ENCODE measurements at regions not wholly inside any gene's neighbourhood (a gene's known extent, or its start where the extent isn't known, plus 50 kb on each side); places are given as distances from the start of the nearest gene placed in this dataset.

- H3K27me3 ChIP-seq (ENCODE audit: low read depth, low read length): no peaks in the 10 kb centered on the region
- no peaks in the 10 kb centered on the region for H3K36me3 ChIP-seq (ENCODE audit: control insufficient read depth in 1 of 2, insufficient read depth in 2 of 2, low read length in 2 of 2)
- H3K27ac ChIP-seq (ENCODE audit: low read length): no peak overlapping the region
- H3K9me3 ChIP-seq (ENCODE audit: control insufficient read depth in 1 of 2, low read length in 2 of 2): no peaks in the 10 kb centered on the region
- no peak overlapping the region for H3K4me3 ChIP-seq (ENCODE audit: low read depth in 1 of 2, low read length in 2 of 2)
- H3K4me1 ChIP-seq (ENCODE audit: control insufficient read depth in 1 of 2, insufficient read depth in 2 of 2, low read length in 2 of 2): no peaks in the 10 kb centered on the region
Observed at GRCh38 chr20:4559106-4559505, 127.2 kb upstream of the PRNP start.

- Histone ChIP-seq H3K27me3 (ENCODE audit: low read depth, low read length) (no peaks in the 10 kb centered on the region), H3K4me3 (ENCODE audit: low read depth in 1 of 2, low read length in 2 of 2) (no peak overlapping the region), H3K27ac (ENCODE audit: low read length) (no peak overlapping the region), H3K9me3 (ENCODE audit: control insufficient read depth in 1 of 2, low read length in 2 of 2) (no peaks in the 10 kb centered on the region), H3K36me3 (ENCODE audit: control insufficient read depth in 1 of 2, insufficient read depth in 2 of 2, low read length in 2 of 2) (no peaks in the 10 kb centered on the region), H3K4me1 (ENCODE audit: control insufficient read depth in 1 of 2, insufficient read depth in 2 of 2, low read length in 2 of 2) (no peaks in the 10 kb centered on the region)
Observed at GRCh38 chr20:4556781-4557180, 129.5 kb upstream of the PRNP start.

- H3K4me3 ChIP-seq (ENCODE audit: low read depth in 1 of 2, low read length in 2 of 2): no peak overlapping the region
- no peaks in the 10 kb centered on the region for H3K36me3 ChIP-seq (ENCODE audit: control insufficient read depth in 1 of 2, insufficient read depth in 2 of 2, low read length in 2 of 2)
- no peaks in the 10 kb centered on the region for H3K27me3 ChIP-seq (ENCODE audit: low read depth, low read length)
- no peak overlapping the region for H3K27ac ChIP-seq (ENCODE audit: low read length)
- no peaks in the 10 kb centered on the region for H3K4me1 ChIP-seq (ENCODE audit: control insufficient read depth in 1 of 2, insufficient read depth in 2 of 2, low read length in 2 of 2)
- no peaks in the 10 kb centered on the region for H3K9me3 ChIP-seq (ENCODE audit: control insufficient read depth in 1 of 2, low read length in 2 of 2)
Observed at GRCh38 chr20:4555188-4555890, 130.9 kb upstream of the PRNP start.

GRCh38 chr20:4554346-4554745 is 131.9 kb upstream of the PRNP start:
- Histone ChIP-seq H3K9me3 (ENCODE audit: control insufficient read depth in 1 of 2, low read length in 2 of 2) (no peaks in the 10 kb centered on the region), H3K27me3 (ENCODE audit: low read depth, low read length) (no peaks in the 10 kb centered on the region), H3K4me1 (ENCODE audit: control insufficient read depth in 1 of 2, insufficient read depth in 2 of 2, low read length in 2 of 2) (no peaks in the 10 kb centered on the region), H3K4me3 (ENCODE audit: low read depth in 1 of 2, low read length in 2 of 2) (no peak overlapping the region), H3K27ac (ENCODE audit: low read length) (no peak overlapping the region), H3K36me3 (ENCODE audit: control insufficient read depth in 1 of 2, insufficient read depth in 2 of 2, low read length in 2 of 2) (no peaks in the 10 kb centered on the region)

- no peaks in the 10 kb centered on the region for H3K36me3 ChIP-seq (ENCODE audit: control insufficient read depth in 1 of 2, insufficient read depth in 2 of 2, low read length in 2 of 2)
- H3K4me3 ChIP-seq (ENCODE audit: low read depth in 1 of 2, low read length in 2 of 2): no peak overlapping the region
- no peak overlapping the region for H3K27ac ChIP-seq (ENCODE audit: low read length)
- H3K4me1 ChIP-seq (ENCODE audit: control insufficient read depth in 1 of 2, insufficient read depth in 2 of 2, low read length in 2 of 2): no peaks in the 10 kb centered on the region
- no peaks in the 10 kb centered on the region for H3K27me3 ChIP-seq (ENCODE audit: low read depth, low read length)
- no peaks in the 10 kb centered on the region for H3K9me3 ChIP-seq (ENCODE audit: control insufficient read depth in 1 of 2, low read length in 2 of 2)
Observed at GRCh38 chr20:4552075-4552640, 134.1 kb upstream of the PRNP start.

GRCh38 chr20:4550740-4551139 is 135.5 kb upstream of the PRNP start:
- Histone ChIP-seq H3K27me3 (ENCODE audit: low read depth, low read length) (no peaks in the 10 kb centered on the region), H3K4me1 (ENCODE audit: control insufficient read depth in 1 of 2, insufficient read depth in 2 of 2, low read length in 2 of 2) (no peaks in the 10 kb centered on the region), H3K27ac (ENCODE audit: low read length) (no peak overlapping the region), H3K36me3 (ENCODE audit: control insufficient read depth in 1 of 2, insufficient read depth in 2 of 2, low read length in 2 of 2) (no peaks in the 10 kb centered on the region), H3K4me3 (ENCODE audit: low read depth in 1 of 2, low read length in 2 of 2) (no peak overlapping the region), H3K9me3 (ENCODE audit: control insufficient read depth in 1 of 2, low read length in 2 of 2) (no peaks in the 10 kb centered on the region)

GRCh38 chr20:4549711-4550259 is 136.5 kb upstream of the PRNP start:
- no peaks in the 10 kb centered on the region for H3K36me3 ChIP-seq (ENCODE audit: control insufficient read depth in 1 of 2, insufficient read depth in 2 of 2, low read length in 2 of 2)
- no peaks in the 10 kb centered on the region for H3K4me1 ChIP-seq (ENCODE audit: control insufficient read depth in 1 of 2, insufficient read depth in 2 of 2, low read length in 2 of 2)

GRCh38 chr20:4548552-4548951 is 137.7 kb upstream of the PRNP start:
- no peaks in the 10 kb centered on the region for H3K36me3 ChIP-seq (ENCODE audit: control insufficient read depth in 1 of 2, insufficient read depth in 2 of 2, low read length in 2 of 2)
- H3K4me3 ChIP-seq (ENCODE audit: low read depth in 1 of 2, low read length in 2 of 2): no peak overlapping the region
- H3K27ac ChIP-seq (ENCODE audit: low read length): no peak overlapping the region
- H3K9me3 ChIP-seq (ENCODE audit: control insufficient read depth in 1 of 2, low read length in 2 of 2): no peaks in the 10 kb centered on the region
- no peaks in the 10 kb centered on the region for H3K27me3 ChIP-seq (ENCODE audit: low read depth, low read length)
- H3K4me1 ChIP-seq (ENCODE audit: control insufficient read depth in 1 of 2, insufficient read depth in 2 of 2, low read length in 2 of 2): no peaks in the 10 kb centered on the region

More at GRCh38 chr20:4549711-4550259, 136.5 kb upstream of the PRNP start:
- H3K27me3 ChIP-seq (ENCODE audit: low read depth, low read length): no peaks in the 10 kb centered on the region
- H3K4me3 ChIP-seq (ENCODE audit: low read depth in 1 of 2, low read length in 2 of 2): no peak overlapping the region
- H3K9me3 ChIP-seq (ENCODE audit: control insufficient read depth in 1 of 2, low read length in 2 of 2): no peaks in the 10 kb centered on the region
- H3K27ac ChIP-seq (ENCODE audit: low read length): no peak overlapping the region

GRCh38 chr20:4546786-4547185 is 139.5 kb upstream of the PRNP start:
- Histone ChIP-seq H3K27ac (ENCODE audit: low read length) (no peak overlapping the region), H3K4me1 (ENCODE audit: control insufficient read depth in 1 of 2, insufficient read depth in 2 of 2, low read length in 2 of 2) (no peaks in the 10 kb centered on the region), H3K9me3 (ENCODE audit: control insufficient read depth in 1 of 2, low read length in 2 of 2) (no peaks in the 10 kb centered on the region), H3K27me3 (ENCODE audit: low read depth, low read length) (no peaks in the 10 kb centered on the region), H3K36me3 (ENCODE audit: control insufficient read depth in 1 of 2, insufficient read depth in 2 of 2, low read length in 2 of 2) (no peaks in the 10 kb centered on the region), H3K4me3 (ENCODE audit: low read depth in 1 of 2, low read length in 2 of 2) (no peak overlapping the region)

- Histone ChIP-seq H3K27me3 (ENCODE audit: low read depth, low read length) (no peaks in the 10 kb centered on the region), H3K36me3 (ENCODE audit: control insufficient read depth in 1 of 2, insufficient read depth in 2 of 2, low read length in 2 of 2) (no peaks in the 10 kb centered on the region), H3K27ac (ENCODE audit: low read length) (no peak overlapping the region), H3K4me1 (ENCODE audit: control insufficient read depth in 1 of 2, insufficient read depth in 2 of 2, low read length in 2 of 2) (no peaks in the 10 kb centered on the region), H3K4me3 (ENCODE audit: low read depth in 1 of 2, low read length in 2 of 2) (no peak overlapping the region), H3K9me3 (ENCODE audit: control insufficient read depth in 1 of 2, low read length in 2 of 2) (no peaks in the 10 kb centered on the region)
Observed at GRCh38 chr20:4546342-4546741, 139.9 kb upstream of the PRNP start.

GRCh38 chr20:4545526-4545925 is 140.7 kb upstream of the PRNP start:
- Histone ChIP-seq H3K27ac (ENCODE audit: low read length) (no peak overlapping the region), H3K4me1 (ENCODE audit: control insufficient read depth in 1 of 2, insufficient read depth in 2 of 2, low read length in 2 of 2) (no peaks in the 10 kb centered on the region), H3K27me3 (ENCODE audit: low read depth, low read length) (no peaks in the 10 kb centered on the region), H3K9me3 (ENCODE audit: control insufficient read depth in 1 of 2, low read length in 2 of 2) (no peaks in the 10 kb centered on the region), H3K36me3 (ENCODE audit: control insufficient read depth in 1 of 2, insufficient read depth in 2 of 2, low read length in 2 of 2) (no peaks in the 10 kb centered on the region), H3K4me3 (ENCODE audit: low read depth in 1 of 2, low read length in 2 of 2) (no peak overlapping the region)

- Histone ChIP-seq H3K4me3 (ENCODE audit: low read depth in 1 of 2, low read length in 2 of 2) (no peak overlapping the region), H3K36me3 (ENCODE audit: control insufficient read depth in 1 of 2, insufficient read depth in 2 of 2, low read length in 2 of 2) (no peaks in the 10 kb centered on the region), H3K27ac (ENCODE audit: low read length) (no peak overlapping the region), H3K27me3 (ENCODE audit: low read depth, low read length) (no peaks in the 10 kb centered on the region), H3K4me1 (ENCODE audit: control insufficient read depth in 1 of 2, insufficient read depth in 2 of 2, low read length in 2 of 2) (no peaks in the 10 kb centered on the region), H3K9me3 (ENCODE audit: control insufficient read depth in 1 of 2, low read length in 2 of 2) (no peaks in the 10 kb centered on the region)
Observed at GRCh38 chr20:4544765-4545164, 141.5 kb upstream of the PRNP start.

All from muscle layer of duodenum (tissue), 2 donors.